ENCODE measurements at regions not wholly inside any gene's neighbourhood (a gene's known extent, or its start where the extent isn't known, plus 50 kb on each side); places are given as distances from the start of the nearest gene placed in this dataset.
"Not testable (repeated sequence)": the region's sequence is repeated elsewhere in the genome, so short reads cannot be mapped to it uniquely, and the experiment has no call there.

- no peaks in the 10 kb centered on the region for H3K9me3 ChIP-seq
- H3K4me3 ChIP-seq = no peak overlapping the region
- DNase-seq (no peak), ATAC-seq (no peak)
- no peaks in the 10 kb centered on the region for H3K36me3 ChIP-seq (ENCODE audit: low read depth)
- H3K4me1 ChIP-seq (ENCODE audit: low read depth) = peaks cover 10% of the 10 kb centered on the region
- intact Hi-C loops (cut with DNase I, micrococcal nuclease) = no loop called here
- TF ChIP-seq, protein P1, sequence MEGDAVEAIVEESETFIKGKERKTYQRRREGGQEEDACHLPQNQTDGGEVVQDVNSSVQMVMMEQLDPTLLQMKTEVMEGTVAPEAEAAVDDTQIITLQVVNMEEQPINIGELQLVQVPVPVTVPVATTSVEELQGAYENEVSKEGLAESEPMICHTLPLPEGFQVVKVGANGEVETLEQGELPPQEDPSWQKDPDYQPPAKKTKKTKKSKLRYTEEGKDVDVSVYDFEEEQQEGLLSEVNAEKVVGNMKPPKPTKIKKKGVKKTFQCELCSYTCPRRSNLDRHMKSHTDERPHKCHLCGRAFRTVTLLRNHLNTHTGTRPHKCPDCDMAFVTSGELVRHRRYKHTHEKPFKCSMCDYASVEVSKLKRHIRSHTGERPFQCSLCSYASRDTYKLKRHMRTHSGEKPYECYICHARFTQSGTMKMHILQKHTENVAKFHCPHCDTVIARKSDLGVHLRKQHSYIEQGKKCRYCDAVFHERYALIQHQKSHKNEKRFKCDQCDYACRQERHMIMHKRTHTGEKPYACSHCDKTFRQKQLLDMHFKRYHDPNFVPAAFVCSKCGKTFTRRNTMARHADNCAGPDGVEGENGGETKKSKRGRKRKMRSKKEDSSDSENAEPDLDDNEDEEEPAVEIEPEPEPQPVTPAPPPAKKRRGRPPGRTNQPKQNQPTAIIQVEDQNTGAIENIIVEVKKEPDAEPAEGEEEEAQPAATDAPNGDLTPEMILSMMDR (IDR thresholded peaks at IDR 0.05) = no peak
Observed at GRCh38 chr1:148363439-148363810, 119.7 kb downstream of the PPIAL4G start.

DNA sequence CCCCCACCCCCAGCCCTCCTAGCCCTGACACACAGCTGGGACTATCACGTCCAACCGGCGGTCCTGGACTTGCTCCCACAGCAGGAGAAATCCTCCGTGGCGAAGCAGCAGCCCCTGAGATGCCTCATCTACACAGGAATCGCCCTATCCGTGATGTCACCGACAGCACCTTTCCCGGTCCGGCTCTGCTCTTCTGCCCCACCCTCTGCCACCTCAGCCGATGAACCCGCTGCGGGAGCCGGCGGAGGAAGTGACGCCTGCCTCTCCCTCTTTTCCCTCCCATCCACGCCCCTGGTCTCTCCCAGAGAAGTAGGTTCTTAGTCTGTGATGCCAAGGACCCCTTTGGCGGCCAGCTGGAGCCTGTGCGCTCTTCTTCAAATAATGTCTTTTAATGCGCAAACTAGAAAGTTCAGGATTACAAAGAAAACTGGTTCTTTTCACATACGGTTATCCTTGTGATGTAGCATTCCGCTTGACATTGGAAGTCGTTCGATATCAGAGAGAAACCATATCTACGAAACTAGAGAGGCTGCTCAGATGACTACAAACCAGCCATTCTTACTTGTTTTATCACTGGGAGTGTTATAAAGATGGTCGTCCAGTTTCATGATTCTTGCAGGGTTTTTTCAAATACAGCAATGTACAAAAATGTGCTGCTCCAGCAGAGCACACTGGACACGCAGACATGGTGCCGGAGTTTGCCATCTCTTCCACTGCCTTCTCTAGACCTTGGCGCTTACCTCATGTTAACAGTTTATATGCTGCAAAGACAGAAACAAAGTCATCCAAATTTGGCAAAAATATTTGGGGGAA, 120.3 kb downstream of the PPIAL4G start:
- peak; percentile 98 for ATAC-seq

GRCh38 chr1:148362216-148362611, 120.9 kb downstream of the PPIAL4G start:
- H3K36me3 ChIP-seq (ENCODE audit: low read depth) = no peaks in the 10 kb centered on the region
- DNase-seq = peak in 1 of 3 donors; percentile 34
- H3K4me1 ChIP-seq (ENCODE audit: low read depth) = peaks cover 10% of the 10 kb centered on the region
- intact Hi-C loops (cut with DNase I, micrococcal nuclease) = no loop called here
- no peaks in the 10 kb centered on the region for H3K9me3 ChIP-seq
- TF ChIP-seq, protein P1 (IDR thresholded peaks at IDR 0.05) = no peak
- ATAC-seq = peak; percentile 79
- no peak overlapping the region for H3K4me3 ChIP-seq

More for the DNA sequence above, 120.3 kb downstream of the PPIAL4G start:
- H3K36me3 ChIP-seq (ENCODE audit: low read depth) = no peaks in the 10 kb centered on the region
- H3K4me3 ChIP-seq = no peak overlapping the region
- DNase-seq = peak; percentile 82 to 87 (median 85)
- TF ChIP-seq, protein P1 (IDR thresholded peaks at IDR 0.05) = no peak
- peaks cover 10% of the 10 kb centered on the region for H3K4me1 ChIP-seq (ENCODE audit: low read depth)
- intact Hi-C loops (cut with DNase I, micrococcal nuclease) = no loop called here
- H3K9me3 ChIP-seq = no peaks in the 10 kb centered on the region

- DNase-seq (peak; percentile 85 to 97 (median 91)), ATAC-seq (peak; percentile 52)
- intact Hi-C loops (cut with DNase I, micrococcal nuclease); H3K9me3 ChIP-seq; H3K4me3 ChIP-seq; H3K36me3 ChIP-seq (ENCODE audit: low read depth): not testable (repeated sequence)
- TF ChIP-seq, protein P1 (IDR thresholded peaks at IDR 0.05) = peak; percentile 57
- peaks cover 10% of the 10 kb centered on the region for H3K4me1 ChIP-seq (ENCODE audit: low read depth)
Observed at GRCh38 chr1:148361427-148362215, 121.5 kb downstream of the PPIAL4G start.

DNA sequence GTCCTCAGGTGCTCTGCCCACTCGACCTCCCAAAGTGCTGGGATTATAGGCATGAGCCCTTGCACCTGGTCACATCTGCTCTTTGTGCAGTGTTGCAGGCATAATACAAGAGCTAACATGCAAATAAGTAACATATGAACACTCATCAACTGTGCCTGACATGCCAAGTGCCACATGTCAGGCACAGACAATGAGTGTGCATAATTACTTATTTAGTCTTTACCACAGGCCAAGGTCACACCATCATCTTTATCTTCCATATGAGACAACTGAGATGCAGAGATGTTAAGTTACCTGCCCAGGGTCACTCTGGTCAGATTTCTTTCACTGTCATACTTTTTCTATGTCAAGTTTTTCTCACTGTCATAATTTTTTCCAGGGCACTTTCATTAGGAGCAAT, 126.1 kb downstream of the PPIAL4G start:
- Histone ChIP-seq H3K9me3 (no peaks in the 10 kb centered on the region), H3K36me3 (ENCODE audit: low read depth) (no peaks in the 10 kb centered on the region), H3K4me1 (ENCODE audit: low read depth) (peaks cover 8% of the 10 kb centered on the region), H3K4me3 (no peak overlapping the region)
- DNase-seq (no peak), ATAC-seq (no peak)
- TF ChIP-seq, protein P1 (IDR thresholded peaks at IDR 0.05) = no peak
- intact Hi-C loops (cut with DNase I, micrococcal nuclease) = no loop called here
